AG04450 (cell line): ENCODE measurements at regions not wholly inside any gene's neighbourhood (a gene's known extent, or its start where the extent isn't known, plus 50 kb on each side); places are given as distances from the start of the nearest gene placed in this dataset.

Experiments
- CTCF ChIA-PET: fragments of 300-600, 350-600 bp; formaldehyde crosslinking; extraction: SDS; loops from one replicate; lab custom pipeline; 2022; ENCODE audit warnings: antibody characterized with exemption, inconsistent platforms; lab: Charles Lee
- POLR2A ChIA-PET: fragments of 350-600 bp; formaldehyde crosslinking; extraction: SDS; loops from one replicate; lab custom pipeline; 2021; ENCODE audit warnings: antibody characterized with exemption, inconsistent platforms; lab: Yijun Ruan, JAX
- DNase-seq: peaks from one replicate; pipeline ENCODE4 v3.0.0-alpha.2; 2011; ENCODE audit warnings: low read depth, low spot score
- H3K27ac ChIP-seq: one replicate; pipeline ENCODE4 v1.5.1; 2012; ENCODE audit warnings: low read depth, low read length, control low read depth
- H3K27me3 ChIP-seq: one replicate; pipeline ENCODE4 v1.6.0; 2012; ENCODE audit warnings: low read length; ENCODE audit not compliant: control insufficient read depth, insufficient read depth
- H3K4me3 ChIP-seq: 2 replicates; pipeline ENCODE4 v1.5.1; 2011; ENCODE audit warnings: mild to moderate bottlenecking, low read depth, low read length, control low read depth
- H3K9me3 ChIP-seq: 2 replicates; pipeline ENCODE4 v1.5.1; 2012; ENCODE audit warnings: low read length; ENCODE audit not compliant: control insufficient read depth, insufficient read depth
- CTCF ChIP-seq: IDR thresholded peaks from 2 replicates; pipeline ENCODE4 v1.5.1; 2011; ENCODE audit warnings: low read depth, low read length, control low read depth, inconsistent platforms

- Histone ChIP-seq H3K9me3 (no peaks in the 10 kb centered on the region; the same call in 1 of the 2 replicates), H3K27ac (no peak overlapping the region), H3K4me3 (no peak overlapping the region), H3K27me3 (no peaks in the 10 kb centered on the region)
- CTCF ChIA-PET = interaction anchor here (0.6 kb wide), 1 partner anchor 545 kb away, joined by 3 read pairs; no protein-coding TSS in a partner anchor
- DNase-seq = no peak
- POLR2A ChIA-PET = no interaction called here
- TF ChIP-seq CTCF = no peak
These were observed 591.4 kb downstream of the CCDC171 start for GRCh38 chr9:16143947-16144890.

- no peak for TF ChIP-seq CTCF
- Histone ChIP-seq H3K27me3 (no peaks in the 10 kb centered on the region), H3K9me3 (no peaks in the 10 kb centered on the region; the same call in 1 of the 2 replicates), H3K4me3 (no peak overlapping the region), H3K27ac (no peak overlapping the region)
- CTCF ChIA-PET = interaction anchor here (0.6 kb wide), 1 partner anchor 544 kb away, joined by 3 read pairs; no protein-coding TSS in a partner anchor
- DNase-seq = no peak
- POLR2A ChIA-PET = interaction anchor here (0.7 to 0.8 kb wide), 2 partner anchors 10 to 726 kb away, joined by 3 to 8 read pairs; no protein-coding TSS in a partner anchor
These were observed 592.5 kb downstream of the CCDC171 start for GRCh38 chr9:16145196-16145950.

- no peaks in the 10 kb centered on the region for H3K27me3 ChIP-seq
- ChIA-PET CTCF (no interaction called here), POLR2A (no interaction called here)
- no peak overlapping the region for H3K27ac ChIP-seq
- TF ChIP-seq CTCF = no peak
- H3K4me3 ChIP-seq = no peak overlapping the region
- DNase-seq = no peak
- H3K9me3 ChIP-seq = no peaks in the 10 kb centered on the region
These were observed 594.9 kb downstream of the CCDC171 start for GRCh38 chr9:16147726-16148125.

GRCh38 chr9:16150501-16150900 lies 597.7 kb downstream of the CCDC171 start:
- CTCF ChIA-PET = no interaction called here
- H3K27ac ChIP-seq = no peak overlapping the region
- no peak for TF ChIP-seq CTCF
- POLR2A ChIA-PET = interaction anchor here (1.3 kb wide), 1 partner anchor 11 kb away, joined by 3 read pairs; no protein-coding TSS in a partner anchor
- DNase-seq = no peak
- no peak overlapping the region for H3K4me3 ChIP-seq
- no peaks in the 10 kb centered on the region for H3K9me3 ChIP-seq
- no peaks in the 10 kb centered on the region for H3K27me3 ChIP-seq
